GM10266 (cell line): ENCODE measurements at regions not wholly inside any gene's neighbourhood (a gene's known extent, or its start where the extent isn't known, plus 50 kb on each side); places are given as distances from the start of the nearest gene placed in this dataset.

Experiments
- DNase-seq: peaks from one replicate; pipeline ENCODE4 v3.0.0; 2012; ENCODE audit errors: extremely low spot score
- CTCF ChIP-seq: IDR thresholded peaks from 2 replicates; pipeline ENCODE4 v1.5.1; 2012; ENCODE audit warnings: mild to moderate bottlenecking, low read depth; ENCODE audit not compliant: control insufficient read depth, insufficient read depth; ENCODE audit errors: missing control alignments

- TF ChIP-seq CTCF, result no peak
- no peak for DNase-seq
These were observed 198.0 kb upstream of the AGAP1 start for GRCh38 chr2:235295831-235296230.

GRCh38 chr2:235300368-235301201 lies 193.3 kb upstream of the AGAP1 start:
- DNase-seq, result no peak
- no peak for TF ChIP-seq CTCF

- TF ChIP-seq CTCF, result no peak
- no peak for DNase-seq
These were observed 192.4 kb upstream of the AGAP1 start for GRCh38 chr2:235301202-235302076.

- no peak for TF ChIP-seq CTCF
These were observed 191.6 kb upstream of the AGAP1 start for GRCh38 chr2:235302263-235302662.

GRCh38 chr2:235303499-235304291 lies 190.1 kb upstream of the AGAP1 start:
- no peak for TF ChIP-seq CTCF
- DNase-seq, result no peak

More at GRCh38 chr2:235302263-235302662, 191.6 kb upstream of the AGAP1 start:
- DNase-seq, result no peak

- TF ChIP-seq CTCF, result no peak
- DNase-seq, result no peak
These were observed 188.2 kb upstream of the AGAP1 start for GRCh38 chr2:235305678-235306077.
